ENCODE measurements at regions not wholly inside any gene's neighbourhood (a gene's known extent, or its start where the extent isn't known, plus 50 kb on each side); places are given as distances from the start of the nearest gene placed in this dataset.
"Not testable (repeated sequence)": the region's sequence is repeated elsewhere in the genome, so short reads cannot be mapped to it uniquely, and the experiment has no call there.

DNA sequence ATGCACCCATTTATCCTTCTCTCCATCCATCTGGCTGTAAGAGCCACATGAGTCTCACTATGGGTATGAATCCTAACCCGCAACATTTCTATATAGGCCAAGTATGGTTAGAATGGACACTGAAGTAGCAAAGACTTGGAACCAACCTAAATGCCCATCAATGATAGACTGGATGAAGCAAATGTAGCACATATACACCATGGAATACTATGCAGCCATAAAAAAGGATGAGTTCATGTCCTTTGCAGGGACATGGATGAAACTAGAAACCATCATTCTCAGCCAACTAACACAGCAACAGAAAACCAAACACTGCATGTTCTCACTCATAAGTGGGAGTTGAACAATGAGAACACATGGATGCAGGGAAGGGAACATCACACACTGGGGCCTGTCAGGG, 111.5 kb upstream of the SEM1 start:
- H2AK5ac ChIP-seq (ENCODE audit: low read depth, low read length); H3K27me3 ChIP-seq (ENCODE audit: control insufficient read depth, insufficient read depth, low read length); H2BK5ac ChIP-seq (ENCODE audit: low read depth, low read length, poor library complexity, severe bottlenecking); H3K9me3 ChIP-seq (ENCODE audit: control insufficient read depth, insufficient read depth, low read length); H4K8ac ChIP-seq (ENCODE audit: low read depth in 2 of 2, low read length in 2 of 2); CTCF ChIA-PET; H3K18ac ChIP-seq (ENCODE audit: low read depth, low read length); BruUV-seq (replicated peaks); ATAC-seq (ENCODE audit: low read depth); DNase-seq; H4K5ac ChIP-seq (ENCODE audit: low read depth, low read length); intact Hi-C loops (cut with micrococcal nuclease); dilution Hi-C loops (cut with HindIII; ENCODE audit: low sequenced_read_pairs, unreplicated experiment); H2AFZ ChIP-seq (replicated peaks; ENCODE audit: low read length, poor library complexity); H3K4me1 ChIP-seq (ENCODE audit: control insufficient read depth, insufficient read depth, low read length); H3K79me1 ChIP-seq (ENCODE audit: low read depth in 1 of 2, low read length in 2 of 2); H3K27ac ChIP-seq (ENCODE audit: insufficient read depth, low read length); H3K14ac ChIP-seq (replicated peaks; ENCODE audit: low read depth, low read length); H2AK9ac ChIP-seq (replicated peaks; ENCODE audit: low read depth, low read length, poor library complexity); H3K9ac ChIP-seq (ENCODE audit: low read depth, low read length); H2BK20ac ChIP-seq (ENCODE audit: low read depth, low read length); H3K36me3 ChIP-seq (ENCODE audit: control insufficient read depth, insufficient read depth, low read length); H4K20me1 ChIP-seq (ENCODE audit: insufficient read depth, low read length); H2BK120ac ChIP-seq (ENCODE audit: low read depth, low read length); POLR2A ChIA-PET (ENCODE audit: unreplicated experiment); H4K91ac ChIP-seq (ENCODE audit: insufficient read depth, low read depth, low read length); H3K4me3 ChIP-seq (ENCODE audit: insufficient read depth, low read depth, low read length); H3K56ac ChIP-seq (ENCODE audit: extremely low read depth, insufficient read depth, low read length); H3K4me2 ChIP-seq (ENCODE audit: low read depth, low read length); H3K9me1 ChIP-seq (ENCODE audit: insufficient read depth, low read length); in situ Hi-C loops (cut with MboI; ENCODE audit: low sequenced_read_pairs); H3K23ac ChIP-seq (ENCODE audit: low read depth, low read length); H3K4ac ChIP-seq (ENCODE audit: low read depth, low read length); H2BK15ac ChIP-seq (ENCODE audit: low read depth, low read length): not testable (repeated sequence)
- WGBS, 2 experiments (ENCODE audit: extremely low coverage in 2 of 2, insufficient read length in 1 of 2): no CpG with 5 or more reads among the region's 1 CpG
